SK-N-SH (cell line): ENCODE measurements at regions not wholly inside any gene's neighbourhood (a gene's known extent, or its start where the extent isn't known, plus 50 kb on each side); places are given as distances from the start of the nearest gene placed in this dataset.

Source experiments
- CTCF ChIA-PET: fragments of 300-600, 350-600 bp; formaldehyde crosslinking; extraction: SDS; loops from one replicate; lab custom pipeline; 2021; lab: Yijun Ruan, JAX
- POLR2A ChIA-PET: fragments of 350-600 bp; sonication (Branson Sonifier 250); formaldehyde crosslinking; extraction: SDS; loops from one replicate; lab custom pipeline; 2020; ENCODE audit warnings: antibody characterized with exemption, inconsistent platforms; lab: Yijun Ruan, JAX
- DNase-seq: peaks from one replicate; pipeline ENCODE4 v3.0.0; 2012
- H2AFZ ChIP-seq: fragments of 200-600 bp; sonication (generic); 2 replicates; pipeline ENCODE4 v1.8.1; 2016; ENCODE audit warnings: antibody characterized with exemption, mild to moderate bottlenecking, low read depth
- H3F3A ChIP-seq: fragments of 200-600 bp; sonication (generic); replicated peaks from 2 replicates; pipeline ENCODE3; 2016; ENCODE audit warnings: antibody characterized with exemption, mild to moderate bottlenecking; ENCODE audit not compliant: insufficient read depth
- H3K27ac ChIP-seq, 2 experiments: fragments of 200-500 bp in 1 of 2; fragments of 200-600 bp in 1 of 2; sonication (Bioruptor generic) in 1 of 2; sonication (generic), shearing (Covaris generic) in 1 of 2; 2 replicates each; pipeline versions ENCODE4 v1.5.1 to v1.6.1; 2014 to 2016; ENCODE audit warnings: low read depth in 2 of 2, inconsistent platforms in 1 of 2, low read length in 1 of 2, mild to moderate bottlenecking in 1 of 2, mixed read lengths in 1 of 2
- H3K27me3 ChIP-seq: fragments of 200-600 bp; sonication (generic), shearing (Covaris generic); 2 replicates; pipeline ENCODE4 v1.6.1; 2016; ENCODE audit warnings: mixed run types; ENCODE audit not compliant: insufficient read depth
- H3K36me3 ChIP-seq, 2 experiments: fragments of 200-500 bp in 1 of 2; fragments of 200-600 bp in 1 of 2; sonication (Bioruptor generic) in 1 of 2; sonication (generic) in 1 of 2; replicated peaks in 1 of 2; 2 replicates each; pipeline versions ENCODE3 to v1.5.1; 2014 to 2016; ENCODE audit warnings: low read length in 1 of 2, mild to moderate bottlenecking in 1 of 2; ENCODE audit not compliant: insufficient read depth in 2 of 2, control insufficient read depth in 1 of 2
- H3K4me1 ChIP-seq, 2 experiments: fragments of 200-500 bp in 1 of 2; fragments of 200-600 bp in 1 of 2; sonication (Bioruptor generic) in 1 of 2; sonication (generic), shearing (Covaris generic) in 1 of 2; 2 replicates each; pipeline versions ENCODE4 v1.5.1 to v1.6.1; 2014 to 2016; ENCODE audit warnings: low read depth in 1 of 2, low read length in 1 of 2, mixed run types in 1 of 2; ENCODE audit not compliant: insufficient read depth in 2 of 2, control insufficient read depth in 1 of 2
- H3K4me2 ChIP-seq: fragments of 200-600 bp; sonication (generic), shearing (Covaris generic); 2 replicates; pipeline ENCODE4 v1.6.1; 2017; ENCODE audit warnings: mixed run types
- H3K4me3 ChIP-seq, 2 experiments: fragments of 200-500 bp in 1 of 2; fragments of 200-600 bp in 1 of 2; sonication (Bioruptor generic) in 1 of 2; sonication (generic), shearing (Covaris generic) in 1 of 2; 2 replicates each; pipeline versions ENCODE4 v1.5.1 to v1.8.1; 2014 to 2016; ENCODE audit warnings: low read depth in 2 of 2, inconsistent platforms in 1 of 2, low read length in 1 of 2, mild to moderate bottlenecking in 1 of 2, mixed read lengths in 1 of 2, moderate library complexity in 1 of 2
- H3K79me2 ChIP-seq: fragments of 200-600 bp; sonication (generic); 2 replicates; pipeline ENCODE4 v1.8.1; 2017; ENCODE audit warnings: mild to moderate bottlenecking; ENCODE audit not compliant: insufficient read depth
- H3K9ac ChIP-seq: fragments of 200-600 bp; sonication (generic); 2 replicates; pipeline ENCODE4 v1.6.1; 2017; ENCODE audit warnings: mixed run types
- H3K9me2 ChIP-seq: fragments of 200-600 bp; sonication (generic); 2 replicates; pipeline ENCODE4 v1.6.1; 2017; ENCODE audit warnings: mixed run types
- H3K9me3 ChIP-seq: fragments of 200-600 bp; sonication (generic); 2 replicates; pipeline ENCODE4 v1.6.1; 2017; ENCODE audit warnings: mixed run types, mild to moderate bottlenecking, moderate library complexity
- H4K20me1 ChIP-seq: fragments of 200-600 bp; sonication (generic); 2 replicates; pipeline ENCODE4 v1.6.1; 2017; ENCODE audit warnings: mild to moderate bottlenecking, mixed run types; ENCODE audit not compliant: insufficient read depth
- CHD2 ChIP-seq: fragments of 150-350 bp; IDR thresholded peaks from 2 replicates; pipeline ENCODE4 v1.6.1; 2018; ENCODE audit warnings: low read length; ENCODE audit not compliant: partially characterized antibody
- GATA2 ChIP-seq: sonication (generic); formaldehyde crosslinking; IDR thresholded peaks from 2 replicates; pipeline ENCODE4 v1.5.0; 2020; ENCODE audit warnings: mild to moderate bottlenecking, missing genetic modification reagents
- SIN3A ChIP-seq: IDR thresholded peaks from 2 replicates; pipeline ENCODE4 v1.6.1; 2012; ENCODE audit warnings: low read depth, mild to moderate bottlenecking, low read length, moderate library complexity, borderline replicate concordance
- SMC3 ChIP-seq: IDR thresholded peaks from 2 replicates; pipeline ENCODE4 v1.6.1; 2012; ENCODE audit warnings: low read depth, low read length, improper control_type of control experiment
- TEAD4 ChIP-seq: IDR thresholded peaks from 2 replicates; pipeline ENCODE4 v1.4.0; 2012; ENCODE audit warnings: mild to moderate bottlenecking, borderline replicate concordance; ENCODE audit not compliant: insufficient read depth
- WGBS: methylation state at CpG from one replicate; pipeline ENCODE4 v1.1.6; 2017; ENCODE audit warnings: low lambda C conversion rate; 5-methylcytosine and 5-hydroxymethylcytosine counted together
- TF ChIP-seq, protein P1 (sequence below): fragments of 150-350 bp; IDR thresholded peaks from 2 replicates; pipeline ENCODE4 v1.6.1; 2016; ENCODE audit warnings: mild to moderate bottlenecking, low read depth, low read length
- TF ChIP-seq, protein P2 (sequence below): IDR thresholded peaks from 2 replicates; pipeline ENCODE4 v1.4.0; 2012; ENCODE audit warnings: low read depth, borderline replicate concordance
- TF ChIP-seq, protein P3 (sequence below): IDR thresholded peaks from 2 replicates; pipeline ENCODE4 v1.6.1; 2012; ENCODE audit warnings: mild to moderate bottlenecking, low read depth, low read length, moderate library complexity
- TF ChIP-seq, protein P4 (sequence below): IDR thresholded peaks from 2 replicates; pipeline ENCODE4 v1.4.0; 2012; ENCODE audit warnings: low read depth

DNA sequence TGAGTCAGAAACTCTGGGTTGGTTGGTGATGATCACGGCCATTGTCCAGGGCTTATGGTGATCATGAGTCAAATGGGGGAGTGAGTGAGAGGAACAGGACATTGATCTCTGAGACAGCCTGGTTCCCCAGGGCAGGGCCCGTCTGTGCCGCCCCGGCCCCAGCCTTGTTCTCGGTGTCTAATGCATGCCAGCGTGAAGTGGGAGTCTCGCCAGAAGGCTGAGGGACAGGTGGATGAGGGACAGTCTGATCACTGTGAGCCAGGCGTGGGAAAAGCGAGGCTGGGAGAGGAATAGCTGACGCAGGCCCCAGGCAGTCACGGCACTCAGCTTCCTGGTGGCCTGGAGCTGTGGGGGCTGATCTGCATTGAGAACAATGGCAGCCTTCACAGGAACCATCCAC is 208.3 kb upstream of the HDAC4 start:
- H3K79me2 ChIP-seq = no peaks in the 10 kb centered on the region
- no peak overlapping the region for H2AFZ ChIP-seq
- H3K9ac ChIP-seq = no peak overlapping the region
- no peaks in the 10 kb centered on the region for H3K4me1 ChIP-seq
- H3K27me3 ChIP-seq = no peaks in the 10 kb centered on the region
- ChIA-PET CTCF (no interaction called here), POLR2A (no interaction called here)
- no peaks in the 10 kb centered on the region for H3K36me3 ChIP-seq
- no peaks in the 10 kb centered on the region for H4K20me1 ChIP-seq
- H3K4me2 ChIP-seq = no peak overlapping the region
- no peaks in the 10 kb centered on the region for H3F3A ChIP-seq
- no peaks in the 10 kb centered on the region for H3K9me2 ChIP-seq
- no peak overlapping the region for H3K4me3 ChIP-seq
- WGBS = 51% methylated on average over 11 of the region's 11 CpGs
- DNase-seq = no peak
- no peak overlapping the region for H3K27ac ChIP-seq
- TF ChIP-seq, protein P1, sequence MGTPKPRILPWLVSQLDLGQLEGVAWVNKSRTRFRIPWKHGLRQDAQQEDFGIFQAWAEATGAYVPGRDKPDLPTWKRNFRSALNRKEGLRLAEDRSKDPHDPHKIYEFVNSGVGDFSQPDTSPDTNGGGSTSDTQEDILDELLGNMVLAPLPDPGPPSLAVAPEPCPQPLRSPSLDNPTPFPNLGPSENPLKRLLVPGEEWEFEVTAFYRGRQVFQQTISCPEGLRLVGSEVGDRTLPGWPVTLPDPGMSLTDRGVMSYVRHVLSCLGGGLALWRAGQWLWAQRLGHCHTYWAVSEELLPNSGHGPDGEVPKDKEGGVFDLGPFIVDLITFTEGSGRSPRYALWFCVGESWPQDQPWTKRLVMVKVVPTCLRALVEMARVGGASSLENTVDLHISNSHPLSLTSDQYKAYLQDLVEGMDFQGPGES = no peak
- TF ChIP-seq GATA2 (CRISPR knock-in tag) (no peak), TEAD4 (no peak), SIN3A (no peak)
- H3K9me3 ChIP-seq = no peaks in the 10 kb centered on the region

DNA sequence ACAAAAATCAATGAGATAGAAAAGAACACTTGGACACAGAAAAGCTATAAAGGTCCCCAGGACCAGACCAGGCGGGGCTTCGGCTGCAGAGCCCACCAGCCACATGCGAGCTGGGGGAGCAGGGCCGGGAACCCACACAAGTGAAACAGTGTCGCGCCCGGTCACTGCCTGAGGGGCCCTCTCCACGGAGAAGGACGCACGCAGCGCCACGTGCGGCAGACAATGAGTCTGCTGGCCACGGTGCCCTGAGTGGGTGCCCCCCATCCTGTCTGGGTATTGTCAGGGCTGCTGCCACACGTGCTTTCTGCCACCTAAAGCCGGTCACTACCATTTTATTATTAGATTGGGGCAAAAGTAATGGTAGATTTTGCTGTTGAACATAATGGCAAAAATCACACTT is 207.9 kb upstream of the HDAC4 start:
- DNase-seq = no peak
- Histone ChIP-seq H3K4me1 (no peaks in the 10 kb centered on the region), H2AFZ (no peak overlapping the region), H3K27me3 (no peaks in the 10 kb centered on the region), H3K9me2 (no peaks in the 10 kb centered on the region), H3K36me3 (no peaks in the 10 kb centered on the region), H3F3A (no peaks in the 10 kb centered on the region), H3K27ac (no peak overlapping the region), H4K20me1 (no peaks in the 10 kb centered on the region), H3K9ac (no peak overlapping the region), H3K4me2 (no peak overlapping the region), H3K79me2 (no peaks in the 10 kb centered on the region), H3K4me3 (no peak overlapping the region), H3K9me3 (no peaks in the 10 kb centered on the region)
- 60% methylated on average over 15 of the region's 16 CpGs for WGBS
- POLR2A ChIA-PET = no interaction called here
- TF ChIP-seq, protein P2, sequence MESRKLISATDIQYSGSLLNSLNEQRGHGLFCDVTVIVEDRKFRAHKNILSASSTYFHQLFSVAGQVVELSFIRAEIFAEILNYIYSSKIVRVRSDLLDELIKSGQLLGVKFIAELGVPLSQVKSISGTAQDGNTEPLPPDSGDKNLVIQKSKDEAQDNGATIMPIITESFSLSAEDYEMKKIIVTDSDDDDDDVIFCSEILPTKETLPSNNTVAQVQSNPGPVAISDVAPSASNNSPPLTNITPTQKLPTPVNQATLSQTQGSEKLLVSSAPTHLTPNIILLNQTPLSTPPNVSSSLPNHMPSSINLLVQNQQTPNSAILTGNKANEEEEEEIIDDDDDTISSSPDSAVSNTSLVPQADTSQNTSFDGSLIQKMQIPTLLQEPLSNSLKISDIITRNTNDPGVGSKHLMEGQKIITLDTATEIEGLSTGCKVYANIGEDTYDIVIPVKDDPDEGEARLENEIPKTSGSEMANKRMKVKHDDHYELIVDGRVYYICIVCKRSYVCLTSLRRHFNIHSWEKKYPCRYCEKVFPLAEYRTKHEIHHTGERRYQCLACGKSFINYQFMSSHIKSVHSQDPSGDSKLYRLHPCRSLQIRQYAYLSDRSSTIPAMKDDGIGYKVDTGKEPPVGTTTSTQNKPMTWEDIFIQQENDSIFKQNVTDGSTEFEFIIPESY = no peak
- TF ChIP-seq, protein P3, sequence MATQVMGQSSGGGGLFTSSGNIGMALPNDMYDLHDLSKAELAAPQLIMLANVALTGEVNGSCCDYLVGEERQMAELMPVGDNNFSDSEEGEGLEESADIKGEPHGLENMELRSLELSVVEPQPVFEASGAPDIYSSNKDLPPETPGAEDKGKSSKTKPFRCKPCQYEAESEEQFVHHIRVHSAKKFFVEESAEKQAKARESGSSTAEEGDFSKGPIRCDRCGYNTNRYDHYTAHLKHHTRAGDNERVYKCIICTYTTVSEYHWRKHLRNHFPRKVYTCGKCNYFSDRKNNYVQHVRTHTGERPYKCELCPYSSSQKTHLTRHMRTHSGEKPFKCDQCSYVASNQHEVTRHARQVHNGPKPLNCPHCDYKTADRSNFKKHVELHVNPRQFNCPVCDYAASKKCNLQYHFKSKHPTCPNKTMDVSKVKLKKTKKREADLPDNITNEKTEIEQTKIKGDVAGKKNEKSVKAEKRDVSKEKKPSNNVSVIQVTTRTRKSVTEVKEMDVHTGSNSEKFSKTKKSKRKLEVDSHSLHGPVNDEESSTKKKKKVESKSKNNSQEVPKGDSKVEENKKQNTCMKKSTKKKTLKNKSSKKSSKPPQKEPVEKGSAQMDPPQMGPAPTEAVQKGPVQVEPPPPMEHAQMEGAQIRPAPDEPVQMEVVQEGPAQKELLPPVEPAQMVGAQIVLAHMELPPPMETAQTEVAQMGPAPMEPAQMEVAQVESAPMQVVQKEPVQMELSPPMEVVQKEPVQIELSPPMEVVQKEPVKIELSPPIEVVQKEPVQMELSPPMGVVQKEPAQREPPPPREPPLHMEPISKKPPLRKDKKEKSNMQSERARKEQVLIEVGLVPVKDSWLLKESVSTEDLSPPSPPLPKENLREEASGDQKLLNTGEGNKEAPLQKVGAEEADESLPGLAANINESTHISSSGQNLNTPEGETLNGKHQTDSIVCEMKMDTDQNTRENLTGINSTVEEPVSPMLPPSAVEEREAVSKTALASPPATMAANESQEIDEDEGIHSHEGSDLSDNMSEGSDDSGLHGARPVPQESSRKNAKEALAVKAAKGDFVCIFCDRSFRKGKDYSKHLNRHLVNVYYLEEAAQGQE = no peak
- TF ChIP-seq TEAD4 (no peak), SMC3 (no peak), CHD2 (no peak)
- TF ChIP-seq, protein P4, sequence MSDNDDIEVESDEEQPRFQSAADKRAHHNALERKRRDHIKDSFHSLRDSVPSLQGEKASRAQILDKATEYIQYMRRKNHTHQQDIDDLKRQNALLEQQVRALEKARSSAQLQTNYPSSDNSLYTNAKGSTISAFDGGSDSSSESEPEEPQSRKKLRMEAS = no peak
- CTCF ChIA-PET = no interaction called here
